ENCODE measurements at regions not wholly inside any gene's neighbourhood (a gene's known extent, or its start where the extent isn't known, plus 50 kb on each side); places are given as distances from the start of the nearest gene placed in this dataset.

- H3K4me2 ChIP-seq: no peak overlapping the region
- H3K4me1 ChIP-seq: no peaks in the 10 kb centered on the region
- no peaks in the 10 kb centered on the region for H4K20me1 ChIP-seq (ENCODE audit: low read depth)
- H3K9me3 ChIP-seq (ENCODE audit: low read depth): no peaks in the 10 kb centered on the region
- peaks cover 2% of the 10 kb centered on the region for H3K36me3 Mint-ChIP-seq
- no peaks in the 10 kb centered on the region for H3F3A ChIP-seq (ENCODE audit: low read depth)
- no peak overlapping the region for H3K27ac ChIP-seq
- no peaks in the 10 kb centered on the region for H3K36me3 ChIP-seq
- H3K9me3 Mint-ChIP-seq: no peaks in the 10 kb centered on the region
- H3K27ac Mint-ChIP-seq: no peak overlapping the region
- no peaks in the 10 kb centered on the region for H3K4me1 Mint-ChIP-seq
- H3K27me3 ChIP-seq: no peaks in the 10 kb centered on the region
- H3K4me3 Mint-ChIP-seq: no peak overlapping the region
- H2AFZ ChIP-seq (replicated peaks): no peak overlapping the region
- H3K27me3 Mint-ChIP-seq (ENCODE audit: insufficient read depth, low read depth): no peaks in the 10 kb centered on the region
- H3K4me3 ChIP-seq: no peak overlapping the region
- no peaks in the 10 kb centered on the region for H3K79me2 ChIP-seq (ENCODE audit: low read depth)
- DNase-seq (ENCODE audit: low spot score): no peak
- no peak overlapping the region for H3K9ac ChIP-seq
- TF ChIP-seq EZH2phosphoT487 (IDR thresholded peaks at IDR 0.05) (no peak), CTCF (IDR thresholded peaks at IDR 0.05) (no peak), EZH2 (IDR thresholded peaks at IDR 0.05) (no peak)
Measured at GRCh38 chr21:14900058-14900457, 164.7 kb downstream of the NRIP1 start.

DNA sequence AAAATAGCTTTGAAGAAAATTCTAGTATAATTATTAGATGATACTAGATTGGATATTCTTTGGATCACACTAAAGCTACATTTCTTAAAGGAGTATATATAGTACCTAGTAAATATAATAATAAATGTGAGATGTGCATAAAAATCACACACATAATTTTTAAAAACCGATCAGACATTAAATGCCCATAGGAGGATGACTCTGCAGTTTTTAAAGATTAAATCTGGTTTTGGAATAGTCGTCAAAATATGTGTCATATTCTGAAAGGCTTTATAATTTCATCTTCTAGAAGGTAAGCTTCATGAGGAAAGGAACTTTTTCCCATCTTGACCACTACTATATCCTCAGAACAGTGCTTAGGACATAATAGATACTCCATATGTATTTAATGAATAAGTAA lies 169.0 kb downstream of the NRIP1 start:
- no peak for DNase-seq (ENCODE audit: low spot score)
- Mint-ChIP-seq H3K4me1 (no peaks in the 10 kb centered on the region), H3K27ac (no peak overlapping the region), H3K36me3 (peaks cover 2% of the 10 kb centered on the region), H3K4me3 (no peak overlapping the region), H3K27me3 (ENCODE audit: insufficient read depth, low read depth) (no peaks in the 10 kb centered on the region), H3K9me3 (no peaks in the 10 kb centered on the region)
- peaks cover 5% of the 10 kb centered on the region for H3K4me1 ChIP-seq
- no peaks in the 10 kb centered on the region for H3K79me2 ChIP-seq (ENCODE audit: low read depth)
- no peak overlapping the region for H3K27ac ChIP-seq
- H3K36me3 ChIP-seq: no peaks in the 10 kb centered on the region
- H2AFZ ChIP-seq (replicated peaks): no peak overlapping the region
- no peaks in the 10 kb centered on the region for H3F3A ChIP-seq (ENCODE audit: low read depth)
- H4K20me1 ChIP-seq (ENCODE audit: low read depth): no peaks in the 10 kb centered on the region
- H3K4me3 ChIP-seq: no peak overlapping the region
- no peak overlapping the region for H3K9ac ChIP-seq
- H3K27me3 ChIP-seq: no peaks in the 10 kb centered on the region
- H3K9me3 ChIP-seq (ENCODE audit: low read depth): no peaks in the 10 kb centered on the region
- H3K4me2 ChIP-seq: no peak overlapping the region
- TF ChIP-seq EZH2 (IDR thresholded peaks at IDR 0.05) (no peak), CTCF (IDR thresholded peaks at IDR 0.05) (no peak), EZH2phosphoT487 (IDR thresholded peaks at IDR 0.05) (no peak)

DNA sequence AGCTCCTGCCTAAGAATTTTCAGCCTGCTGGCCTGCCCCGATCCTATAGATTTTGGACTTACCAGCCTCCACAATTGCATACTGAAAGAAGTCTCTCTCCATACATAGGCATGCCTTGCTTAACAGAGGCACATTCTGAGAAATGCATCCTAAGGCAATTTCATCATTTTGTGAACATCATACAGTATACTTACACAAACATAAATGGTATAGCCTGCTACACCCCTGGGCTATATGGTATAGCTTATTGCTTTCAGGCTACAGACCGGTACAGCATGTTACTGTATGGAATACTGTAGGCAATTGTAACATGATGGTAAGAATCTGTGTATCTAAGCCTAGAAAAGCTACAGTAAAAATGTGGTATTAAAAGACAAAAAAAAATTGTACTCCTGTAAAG lies 174.7 kb downstream of the NRIP1 start:
- H3K4me2 ChIP-seq: no peak overlapping the region
- no peaks in the 10 kb centered on the region for H3K36me3 ChIP-seq
- H3K4me1 ChIP-seq: peaks cover 5% of the 10 kb centered on the region
- no peaks in the 10 kb centered on the region for H3K36me3 Mint-ChIP-seq
- no peaks in the 10 kb centered on the region for H3K9me3 ChIP-seq (ENCODE audit: low read depth)
- no peak overlapping the region for H3K27ac Mint-ChIP-seq
- H3K4me1 Mint-ChIP-seq: no peaks in the 10 kb centered on the region
- H3K9me3 Mint-ChIP-seq: no peaks in the 10 kb centered on the region
- no peaks in the 10 kb centered on the region for H3F3A ChIP-seq (ENCODE audit: low read depth)
- H3K9ac ChIP-seq: no peak overlapping the region
- no peak for TF ChIP-seq CTCF (IDR thresholded peaks at IDR 0.05)
- TF ChIP-seq EZH2 (IDR thresholded peaks at IDR 0.05): no peak
- no peak for TF ChIP-seq EZH2phosphoT487 (IDR thresholded peaks at IDR 0.05)
- H4K20me1 ChIP-seq (ENCODE audit: low read depth): no peaks in the 10 kb centered on the region
- H2AFZ ChIP-seq (replicated peaks): no peak overlapping the region
- H3K4me3 ChIP-seq: no peak overlapping the region
- H3K79me2 ChIP-seq (ENCODE audit: low read depth): no peaks in the 10 kb centered on the region
- no peak for DNase-seq (ENCODE audit: low spot score)
- no peak overlapping the region for H3K27ac ChIP-seq
- no peaks in the 10 kb centered on the region for H3K27me3 ChIP-seq
- H3K27me3 Mint-ChIP-seq (ENCODE audit: insufficient read depth, low read depth): no peaks in the 10 kb centered on the region
- H3K4me3 Mint-ChIP-seq: no peak overlapping the region
